Activated T-helper 2 cell treated with anti-CD3 and anti-CD28 coated beads, Interferon-gamma antibody, Interleukin-2, Interleukin-4, amounts not matched to agents 10 μg/mL and 5 μg/mL and 100 μg/mL, durations not matched to agents 14 hours and 24 hours and 36 hours (primary cell): ENCODE measurements at regions not wholly inside any gene's neighbourhood (a gene's known extent, or its start where the extent isn't known, plus 50 kb on each side); places are given as distances from the start of the nearest gene placed in this dataset.

Experiments used
- DNase-seq: peaks from one replicate; pipeline ENCODE4 v3.0.0; 2021; ENCODE audit warnings: low spot score
- H3K27ac Mint-ChIP-seq: one replicate; pipeline ENCODE4 v1.8.0; 2021; ENCODE audit warnings: mixed read lengths
- H3K27me3 Mint-ChIP-seq: one replicate; pipeline ENCODE4 v1.8.0; 2021; ENCODE audit warnings: low read depth, mixed read lengths
- H3K36me3 Mint-ChIP-seq: one replicate; pipeline ENCODE4 v1.8.0; 2021; ENCODE audit warnings: low read depth, mixed read lengths
- H3K4me1 Mint-ChIP-seq: one replicate; pipeline ENCODE4 v1.8.0; 2021; ENCODE audit warnings: low read depth, mixed read lengths
- H3K4me3 Mint-ChIP-seq: one replicate; pipeline ENCODE4 v1.8.0; 2021; ENCODE audit warnings: low read depth, mild to moderate bottlenecking, moderate library complexity, mixed read lengths
- H3K9me3 Mint-ChIP-seq: one replicate; pipeline ENCODE4 v1.8.0; 2021; ENCODE audit warnings: mixed read lengths
- intact Hi-C: fragments of 100-400 bp; cut with micrococcal nuclease; formaldehyde crosslinking; loops from one replicate; pipeline ENCODE4 v1.15.1; 2023

DNA sequence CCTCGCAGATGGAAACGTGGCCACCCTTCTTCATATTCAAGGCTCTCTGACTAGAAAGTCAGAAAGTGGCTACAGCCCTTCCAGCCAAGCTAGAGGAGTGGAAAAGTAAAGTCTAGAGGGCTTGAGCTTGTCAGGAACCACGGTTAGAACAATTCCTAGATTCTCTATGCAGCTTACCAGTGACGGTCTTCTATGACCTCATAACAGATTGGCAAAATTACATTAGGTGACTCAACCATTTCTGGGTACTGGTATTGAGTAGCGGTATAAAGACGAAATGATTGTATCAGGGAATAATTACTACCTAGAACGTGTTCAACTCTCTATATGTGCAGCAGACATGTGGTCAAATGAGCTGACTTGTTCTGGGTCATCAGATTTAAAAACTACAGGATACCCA is 155.0 kb upstream of the RUNX1 start:
- Mint-ChIP-seq H3K9me3 (peaks cover under 1% of the 10 kb centered on the region), H3K4me3 (no peak overlapping the region), H3K36me3 (no peaks in the 10 kb centered on the region), H3K27me3 (no peaks in the 10 kb centered on the region), H3K27ac (no peak overlapping the region), H3K4me1 (peaks cover 48% of the 10 kb centered on the region)
- intact Hi-C loops: no loop called here
- DNase-seq: no peak

DNA sequence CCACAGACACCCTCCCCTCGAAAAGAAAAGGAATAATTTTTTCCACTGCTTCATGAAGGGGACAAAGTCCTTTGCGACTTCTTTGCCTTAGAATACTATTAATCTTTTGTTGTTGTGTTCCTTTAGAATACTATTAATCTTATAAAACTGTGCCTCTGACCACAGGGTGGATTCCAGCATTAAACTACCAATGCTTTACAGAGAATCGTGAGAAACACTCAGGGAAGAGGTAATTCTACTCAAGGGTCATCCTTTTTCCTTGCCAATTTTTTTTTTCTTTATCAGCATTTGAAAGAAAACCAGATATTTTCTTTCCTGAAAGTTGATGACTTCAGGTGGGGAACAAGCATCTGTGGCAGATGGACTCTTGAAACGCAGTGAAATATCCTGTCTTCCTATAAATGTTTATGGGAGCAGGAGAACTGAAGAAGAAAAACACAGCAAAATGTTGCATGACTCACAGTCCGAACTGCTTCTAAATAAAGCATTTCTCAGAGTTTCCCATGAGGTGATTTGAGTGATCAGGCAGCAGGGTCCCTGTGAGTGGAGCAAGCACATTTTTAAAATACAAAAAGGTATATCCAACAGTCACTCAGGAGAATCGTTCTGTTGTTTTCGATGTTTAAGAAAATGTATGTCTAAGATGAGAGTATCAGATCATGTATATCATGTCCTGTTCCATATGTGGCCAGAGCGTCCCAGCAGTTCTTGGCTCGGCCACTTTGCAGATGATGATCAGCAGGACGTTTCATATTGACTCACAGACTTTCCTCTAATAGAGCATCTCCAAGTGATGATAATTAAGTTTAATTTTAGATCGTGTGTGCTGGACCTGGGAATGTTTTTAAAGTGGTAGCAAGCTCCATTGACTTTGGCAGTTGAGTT is 154.2 kb upstream of the RUNX1 start:
- peaks cover 2% of the 10 kb centered on the region for H3K9me3 Mint-ChIP-seq
- no peak overlapping the region for H3K4me3 Mint-ChIP-seq
- no peak for DNase-seq
- no peaks in the 10 kb centered on the region for H3K36me3 Mint-ChIP-seq
- H3K4me1 Mint-ChIP-seq: peaks cover 55% of the 10 kb centered on the region
- intact Hi-C loops: no loop called here
- no peaks in the 10 kb centered on the region for H3K27me3 Mint-ChIP-seq
- H3K27ac Mint-ChIP-seq: peak overlapping the region; percentile 19

DNA sequence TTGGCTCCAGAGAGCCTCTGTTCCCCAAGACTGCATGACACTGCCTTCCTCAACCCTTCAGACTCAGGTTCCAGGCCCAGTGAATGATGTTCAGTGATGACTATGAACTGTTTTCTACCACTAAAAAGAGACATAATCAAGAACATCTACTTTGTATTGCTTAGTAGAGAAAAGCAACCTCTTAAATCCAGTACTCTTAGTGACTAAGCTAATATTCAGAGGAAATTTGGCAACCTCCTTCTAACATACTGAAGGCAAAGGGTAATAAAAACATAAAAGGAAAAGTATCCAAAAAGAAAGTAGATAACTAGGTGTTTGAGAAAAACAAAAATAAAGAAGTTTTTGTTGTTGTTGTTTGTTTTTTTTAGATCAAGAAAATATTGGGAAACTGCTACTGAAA is 153.3 kb upstream of the RUNX1 start:
- Mint-ChIP-seq H3K4me3 (no peak overlapping the region), H3K36me3 (no peaks in the 10 kb centered on the region), H3K9me3 (peaks cover 5% of the 10 kb centered on the region)

DNA sequence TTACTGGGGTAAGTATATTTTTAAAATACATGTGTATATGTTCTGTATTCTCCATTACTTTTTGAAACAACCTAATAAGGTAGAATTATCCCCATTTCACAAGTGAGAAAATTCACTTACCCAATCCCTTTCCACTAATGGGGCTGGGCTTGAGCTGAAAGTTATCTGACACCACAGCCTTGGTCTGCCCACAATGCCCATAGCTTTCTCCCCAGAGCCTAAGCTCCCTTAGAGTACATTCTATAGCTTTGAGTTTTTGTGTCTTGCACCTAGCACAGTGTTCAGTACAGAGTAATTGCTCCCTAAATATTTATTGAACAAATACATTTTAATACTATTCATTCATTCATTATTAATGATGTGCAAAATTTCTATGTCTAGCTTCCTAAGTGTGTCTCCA is 152.7 kb upstream of the RUNX1 start:
- Mint-ChIP-seq H3K9me3 (peaks cover 9% of the 10 kb centered on the region), H3K27ac (no peak overlapping the region), H3K4me3 (no peak overlapping the region), H3K27me3 (no peaks in the 10 kb centered on the region), H3K4me1 (peaks cover 63% of the 10 kb centered on the region), H3K36me3 (no peaks in the 10 kb centered on the region)
- intact Hi-C loops: no loop called here
- DNase-seq: no peak

More for the DNA sequence above, 153.3 kb upstream of the RUNX1 start:
- intact Hi-C loops: no loop called here
- Mint-ChIP-seq H3K4me1 (peaks cover 60% of the 10 kb centered on the region), H3K27ac (no peak overlapping the region), H3K27me3 (no peaks in the 10 kb centered on the region)
- DNase-seq: no peak

DNA sequence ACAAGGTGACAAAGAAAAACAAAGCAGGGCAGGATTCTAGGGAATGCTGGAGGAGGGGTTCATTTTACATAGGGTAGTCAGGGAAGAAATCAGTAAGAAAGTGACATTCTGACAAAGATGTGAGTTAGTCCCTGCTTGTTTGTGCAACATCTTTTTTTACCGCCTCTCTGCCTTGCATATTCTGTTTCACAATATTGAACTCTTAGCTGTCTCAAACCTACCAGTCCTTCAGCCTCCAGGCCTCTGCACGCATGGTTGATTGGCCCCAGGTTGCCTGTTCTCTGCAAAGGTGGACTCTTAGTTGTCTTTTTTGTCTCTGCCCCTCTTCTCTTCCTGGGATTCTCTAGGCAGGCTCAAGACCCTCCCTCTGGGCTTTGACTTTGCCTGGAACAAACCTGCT is 152.2 kb upstream of the RUNX1 start:
- peaks cover 14% of the 10 kb centered on the region for H3K9me3 Mint-ChIP-seq
- H3K27ac Mint-ChIP-seq: no peak overlapping the region
- no peak overlapping the region for H3K4me3 Mint-ChIP-seq
- intact Hi-C loops: no loop called here
- peaks cover 61% of the 10 kb centered on the region for H3K4me1 Mint-ChIP-seq
- no peaks in the 10 kb centered on the region for H3K27me3 Mint-ChIP-seq
- no peak for DNase-seq
- H3K36me3 Mint-ChIP-seq: no peaks in the 10 kb centered on the region

DNA sequence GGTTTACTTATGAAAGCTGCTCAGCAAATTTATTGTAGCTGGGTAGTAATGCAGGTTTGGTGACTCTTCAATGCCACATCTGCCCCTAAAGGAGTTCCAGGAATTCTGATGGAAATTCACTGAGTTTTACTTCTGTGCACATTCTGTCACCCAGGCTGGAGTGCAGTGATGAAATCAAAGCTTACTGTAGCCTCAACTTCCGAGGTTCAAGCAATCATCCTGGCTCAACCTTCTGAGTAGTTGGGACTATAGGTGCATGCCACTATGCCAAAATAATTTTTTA is 150.6 kb upstream of the RUNX1 start:
- DNase-seq: no peak
- H3K4me1 Mint-ChIP-seq: peaks cover 51% of the 10 kb centered on the region
- peaks cover 22% of the 10 kb centered on the region for H3K9me3 Mint-ChIP-seq
- intact Hi-C loops: loop anchor here (1.0 to 2.0 kb wide), 2 partner anchors 21 to 103 kb away; no protein-coding TSS in a partner anchor
- no peak overlapping the region for H3K27ac Mint-ChIP-seq
- H3K27me3 Mint-ChIP-seq: no peaks in the 10 kb centered on the region
- H3K4me3 Mint-ChIP-seq: no peak overlapping the region
- H3K36me3 Mint-ChIP-seq: peaks cover 6% of the 10 kb centered on the region

DNA sequence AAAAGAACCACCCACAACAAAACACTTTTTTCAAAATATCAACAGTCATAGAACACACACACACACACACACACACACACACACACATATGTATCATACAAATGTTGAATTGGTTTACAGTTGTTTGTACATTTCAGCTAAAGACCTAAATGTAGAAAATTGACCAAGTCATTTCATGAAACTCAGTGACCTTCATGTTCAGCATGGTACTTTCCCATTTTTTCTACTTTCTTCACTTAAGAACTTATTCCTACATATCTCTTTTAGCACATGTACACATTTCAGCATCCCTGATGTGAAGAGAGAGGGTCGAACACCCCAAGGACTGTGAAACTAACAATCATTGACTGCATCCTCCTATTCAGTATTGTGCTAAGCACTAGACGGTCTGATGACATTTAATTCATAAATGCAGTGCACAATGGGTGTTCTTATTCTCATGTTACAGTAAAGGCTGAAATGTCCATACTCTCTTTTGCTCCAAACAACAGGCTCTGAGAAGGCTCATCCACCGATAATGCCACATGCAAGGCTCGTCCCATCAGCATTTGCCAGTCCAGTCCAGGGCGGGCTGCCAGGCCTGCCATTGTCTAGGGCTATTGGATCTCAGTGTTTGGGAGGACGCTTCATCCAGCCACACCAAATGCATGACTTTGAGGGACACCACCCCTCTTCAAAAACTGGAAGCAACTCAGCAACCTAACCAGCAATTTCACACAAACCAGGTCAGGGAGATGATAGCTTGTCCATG is 150.1 kb upstream of the RUNX1 start:
- Mint-ChIP-seq H3K27me3 (no peaks in the 10 kb centered on the region), H3K4me3 (no peak overlapping the region), H3K36me3 (peaks cover 6% of the 10 kb centered on the region), H3K27ac (peak overlapping the region; percentile 13), H3K9me3 (peaks cover 24% of the 10 kb centered on the region), H3K4me1 (peaks cover 47% of the 10 kb centered on the region)
- DNase-seq: no peak
- intact Hi-C loops: loop anchor here (1.0 to 2.0 kb wide), 2 partner anchors 21 to 102 kb away; no protein-coding TSS in a partner anchor

DNA sequence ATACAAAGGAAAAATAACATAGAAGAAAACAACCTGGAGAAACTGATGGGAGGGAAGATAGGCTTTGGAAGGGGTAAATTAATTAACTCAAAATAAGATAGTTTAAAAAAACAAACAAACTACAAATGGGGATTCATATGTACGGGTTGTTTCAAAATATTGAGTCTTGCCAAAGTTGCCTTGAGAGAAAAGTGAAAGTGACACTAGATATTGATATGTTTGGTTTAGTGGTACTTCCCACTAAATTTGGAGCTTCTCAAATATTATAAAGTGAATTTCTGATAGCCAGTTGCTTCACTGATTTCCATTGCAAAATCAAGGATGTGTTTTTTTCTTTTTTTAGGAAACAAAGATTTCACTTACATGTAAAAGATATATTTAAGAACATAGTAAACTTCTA is 149.5 kb upstream of the RUNX1 start:
- no peak for DNase-seq
- no peak overlapping the region for H3K4me3 Mint-ChIP-seq
- intact Hi-C loops: loop anchor here (2.0 kb wide), 1 partner anchor 102 kb away; no protein-coding TSS in a partner anchor
- peaks cover 8% of the 10 kb centered on the region for H3K36me3 Mint-ChIP-seq
- H3K27ac Mint-ChIP-seq: peak overlapping the region; percentile 64
- no peaks in the 10 kb centered on the region for H3K27me3 Mint-ChIP-seq
- H3K4me1 Mint-ChIP-seq: peaks cover 43% of the 10 kb centered on the region
- peaks cover 27% of the 10 kb centered on the region for H3K9me3 Mint-ChIP-seq

DNA sequence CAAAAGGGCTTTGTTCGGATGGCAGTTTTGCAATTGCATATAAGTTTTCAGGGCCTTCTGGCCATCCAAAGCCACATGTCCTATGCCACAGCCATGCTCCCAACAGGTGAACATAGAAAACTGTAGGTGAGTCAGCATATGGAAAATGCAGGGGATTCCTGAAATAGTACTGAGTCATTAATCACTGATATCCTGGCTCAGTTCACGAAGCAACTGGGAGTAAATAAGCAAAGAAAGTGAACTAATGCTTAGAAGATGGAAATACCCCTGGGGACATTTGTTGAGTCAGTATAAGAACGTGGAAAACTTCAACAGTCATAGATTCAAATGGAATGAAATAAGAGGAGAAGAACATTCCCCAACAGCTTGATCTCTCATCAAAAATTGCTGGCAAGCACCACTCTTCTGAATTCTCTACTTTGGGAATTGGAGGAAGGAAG is 148.9 kb upstream of the RUNX1 start:
- DNase-seq: no peak
- H3K4me3 Mint-ChIP-seq: no peak overlapping the region
- H3K36me3 Mint-ChIP-seq: peaks cover 8% of the 10 kb centered on the region
- peaks cover 38% of the 10 kb centered on the region for H3K4me1 Mint-ChIP-seq
- peaks cover 30% of the 10 kb centered on the region for H3K9me3 Mint-ChIP-seq
- intact Hi-C loops: loop anchor here (2.0 kb wide), 1 partner anchor 101 kb away; no protein-coding TSS in a partner anchor
- peak overlapping the region; percentile 64 for H3K27ac Mint-ChIP-seq
- H3K27me3 Mint-ChIP-seq: no peaks in the 10 kb centered on the region

DNA sequence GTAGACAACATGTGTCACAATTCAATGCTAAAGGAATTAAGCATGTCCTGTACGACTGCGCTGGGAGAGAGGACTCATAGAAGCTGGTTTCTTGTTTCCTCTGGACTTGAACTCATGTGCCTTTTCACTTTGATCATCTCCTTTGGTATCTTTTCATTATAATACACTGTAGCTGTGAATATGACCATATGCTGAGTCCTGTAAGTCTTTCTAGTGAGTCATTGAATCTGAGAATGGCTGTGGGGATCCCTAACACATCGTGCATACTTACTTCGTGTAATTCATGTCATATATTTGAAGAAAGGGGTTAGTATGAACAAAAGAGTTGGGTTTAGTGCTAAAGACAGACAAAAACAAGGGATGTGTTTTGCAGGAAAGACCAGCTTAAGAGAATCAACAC is 148.1 kb upstream of the RUNX1 start:
- H3K27me3 Mint-ChIP-seq: no peaks in the 10 kb centered on the region
- intact Hi-C loops: no loop called here

DNA sequence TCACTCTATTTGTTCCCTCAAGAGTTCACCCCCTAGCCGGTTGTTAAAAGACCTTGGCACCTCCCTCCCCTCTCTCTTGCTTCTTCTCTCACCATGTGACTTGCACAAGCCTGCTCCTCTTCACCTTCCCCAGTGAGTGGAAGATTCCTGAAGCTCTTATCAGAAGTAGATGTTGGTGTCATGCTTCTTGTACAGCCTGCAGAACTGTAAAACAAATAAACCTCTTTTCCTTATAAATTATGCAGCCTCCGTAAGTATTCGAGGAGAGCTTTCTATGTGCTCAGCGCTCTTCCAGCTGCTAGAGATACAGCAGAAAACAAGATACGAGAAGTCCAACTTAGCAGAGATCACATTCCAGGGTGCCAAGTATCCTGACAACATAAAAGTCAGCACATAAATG is 147.0 kb upstream of the RUNX1 start:
- no peak overlapping the region for H3K4me3 Mint-ChIP-seq
- H3K27ac Mint-ChIP-seq: no peak overlapping the region
- intact Hi-C loops: no loop called here
- peaks cover 8% of the 10 kb centered on the region for H3K36me3 Mint-ChIP-seq
- peaks cover 30% of the 10 kb centered on the region for H3K4me1 Mint-ChIP-seq
- H3K27me3 Mint-ChIP-seq: no peaks in the 10 kb centered on the region
- peaks cover 35% of the 10 kb centered on the region for H3K9me3 Mint-ChIP-seq
- DNase-seq: no peak

More for the DNA sequence above, 148.1 kb upstream of the RUNX1 start:
- Mint-ChIP-seq H3K4me3 (no peak overlapping the region), H3K9me3 (peaks cover 35% of the 10 kb centered on the region), H3K27ac (no peak overlapping the region), H3K4me1 (peaks cover 30% of the 10 kb centered on the region), H3K36me3 (peaks cover 8% of the 10 kb centered on the region)
- no peak for DNase-seq

DNA sequence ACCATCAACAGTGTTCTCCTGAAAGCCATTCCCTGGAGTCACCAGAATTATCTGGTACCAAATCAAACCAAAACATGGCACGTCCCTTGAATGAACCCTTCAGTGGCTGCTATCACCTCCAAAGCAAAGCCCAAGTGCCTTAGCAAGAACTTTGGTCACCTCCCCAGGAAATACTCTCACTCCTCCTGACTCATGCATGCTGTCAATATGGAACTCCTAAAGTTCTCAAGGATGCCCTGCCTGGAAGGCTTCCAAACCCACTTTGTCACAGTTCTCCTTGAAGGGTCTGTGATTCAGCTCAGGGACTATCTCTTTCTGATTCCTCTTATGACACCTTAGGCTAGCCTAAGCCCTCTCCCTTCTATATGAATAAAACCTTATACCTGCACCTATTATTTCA is 146.1 kb upstream of the RUNX1 start:
- intact Hi-C loops: no loop called here
- H3K27ac Mint-ChIP-seq: no peak overlapping the region
- peaks cover 34% of the 10 kb centered on the region for H3K4me1 Mint-ChIP-seq
- no peak for DNase-seq
- H3K9me3 Mint-ChIP-seq: peaks cover 35% of the 10 kb centered on the region
- H3K27me3 Mint-ChIP-seq: no peaks in the 10 kb centered on the region
- no peak overlapping the region for H3K4me3 Mint-ChIP-seq
- H3K36me3 Mint-ChIP-seq: peaks cover 8% of the 10 kb centered on the region

DNA sequence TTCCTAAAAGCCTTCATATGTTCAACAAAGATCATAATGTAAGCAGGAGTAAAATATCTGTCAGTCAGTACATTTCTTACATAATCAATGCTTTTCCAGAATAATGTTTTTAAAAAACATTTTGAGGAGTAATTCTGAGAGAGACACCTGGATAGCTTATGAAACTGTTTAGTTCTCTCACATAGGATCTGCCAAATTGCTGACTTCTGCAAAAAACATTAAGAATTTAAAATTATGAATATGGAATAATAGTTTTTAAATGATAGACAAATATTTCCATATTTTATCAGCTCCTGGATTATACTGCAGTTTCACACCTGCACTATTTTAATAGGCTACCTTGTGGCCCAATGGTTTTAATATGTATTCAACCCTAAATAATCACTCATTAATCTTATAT is 142.7 kb upstream of the RUNX1 start:
- Mint-ChIP-seq H3K27ac (no peak overlapping the region), H3K4me3 (no peak overlapping the region), H3K36me3 (peaks cover 8% of the 10 kb centered on the region), H3K9me3 (peaks cover 26% of the 10 kb centered on the region), H3K4me1 (peaks cover 20% of the 10 kb centered on the region), H3K27me3 (no peaks in the 10 kb centered on the region)
- intact Hi-C loops: no loop called here
- no peak for DNase-seq
